ENCODE measurements at regions not wholly inside any gene's neighbourhood (a gene's known extent, or its start where the extent isn't known, plus 50 kb on each side); places are given as distances from the start of the nearest gene placed in this dataset.

DNA sequence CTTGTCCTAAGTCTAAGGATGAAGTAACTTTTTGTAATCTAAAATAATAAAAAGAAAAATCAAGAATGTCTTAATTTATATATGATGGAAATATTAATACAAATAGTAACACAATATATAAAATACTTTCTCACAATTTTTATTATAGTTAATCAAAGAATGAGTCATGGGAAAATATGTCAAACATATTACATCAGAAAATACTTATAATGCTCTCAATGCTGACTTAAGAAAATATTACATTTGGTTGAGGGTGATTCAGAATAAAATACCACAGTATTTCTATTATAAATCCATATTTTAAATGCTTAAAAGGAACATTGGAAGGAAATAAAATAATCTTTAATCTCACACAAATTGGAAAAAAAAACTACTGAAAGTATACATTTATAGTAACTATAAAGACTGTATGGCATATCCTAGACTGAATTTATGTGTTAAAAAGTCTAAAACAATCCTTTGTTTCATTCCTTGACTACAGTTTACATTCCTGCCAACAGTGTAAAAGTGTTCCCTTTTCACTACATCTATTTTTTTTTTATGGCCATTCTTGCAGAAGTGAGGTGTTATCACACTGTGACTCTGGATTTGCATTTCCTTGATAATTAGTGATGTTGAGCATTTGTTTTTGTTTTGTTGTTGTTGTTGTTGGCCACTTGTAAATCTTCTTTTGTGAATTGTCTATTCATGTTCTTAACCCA, 1573.5 kb upstream of the ACVR2A start:
- TF ChIP-seq, protein P1, sequence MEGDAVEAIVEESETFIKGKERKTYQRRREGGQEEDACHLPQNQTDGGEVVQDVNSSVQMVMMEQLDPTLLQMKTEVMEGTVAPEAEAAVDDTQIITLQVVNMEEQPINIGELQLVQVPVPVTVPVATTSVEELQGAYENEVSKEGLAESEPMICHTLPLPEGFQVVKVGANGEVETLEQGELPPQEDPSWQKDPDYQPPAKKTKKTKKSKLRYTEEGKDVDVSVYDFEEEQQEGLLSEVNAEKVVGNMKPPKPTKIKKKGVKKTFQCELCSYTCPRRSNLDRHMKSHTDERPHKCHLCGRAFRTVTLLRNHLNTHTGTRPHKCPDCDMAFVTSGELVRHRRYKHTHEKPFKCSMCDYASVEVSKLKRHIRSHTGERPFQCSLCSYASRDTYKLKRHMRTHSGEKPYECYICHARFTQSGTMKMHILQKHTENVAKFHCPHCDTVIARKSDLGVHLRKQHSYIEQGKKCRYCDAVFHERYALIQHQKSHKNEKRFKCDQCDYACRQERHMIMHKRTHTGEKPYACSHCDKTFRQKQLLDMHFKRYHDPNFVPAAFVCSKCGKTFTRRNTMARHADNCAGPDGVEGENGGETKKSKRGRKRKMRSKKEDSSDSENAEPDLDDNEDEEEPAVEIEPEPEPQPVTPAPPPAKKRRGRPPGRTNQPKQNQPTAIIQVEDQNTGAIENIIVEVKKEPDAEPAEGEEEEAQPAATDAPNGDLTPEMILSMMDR (IDR thresholded peaks at IDR 0.05), result no peak
- no peak for TF ChIP-seq POLR2A (IDR thresholded peaks at IDR 0.05)

All from testis (tissue), 2 donors.